MM.1S (cell line): ENCODE measurements at regions not wholly inside any gene's neighbourhood (a gene's known extent, or its start where the extent isn't known, plus 50 kb on each side); places are given as distances from the start of the nearest gene placed in this dataset.

ENCODE experiments used
- CTCF ChIP-seq: fragments of 300-600 bp; sonication (generic); IDR thresholded peaks from 2 replicates; pipeline ENCODE4 v1.5.1; 2016; ENCODE audit warnings: antibody characterized with exemption, low read length, mixed read lengths
- EZH2 ChIP-seq: fragments of 300-600 bp; sonication (generic); optimal IDR thresholded peaks from 2 replicates; pipeline ENCODE3; 2017; ENCODE audit warnings: low read depth, mild to moderate bottlenecking, antibody characterized with exemption, low read length, mixed read lengths
- EZH2phosphoT487 ChIP-seq: fragments of 300-600 bp; sonication (generic); IDR thresholded peaks from 2 replicates; pipeline ENCODE4 v1.6.1; 2018; ENCODE audit warnings: antibody characterized with exemption, low read length

GRCh38 chr13:55087085-55087484 is 2053.6 kb upstream of the PRR20A start:
- TF ChIP-seq CTCF (no peak), EZH2 (no peak), EZH2phosphoT487 (no peak)
